Uterus (tissue), 2 donors: ENCODE measurements at regions not wholly inside any gene's neighbourhood (a gene's known extent, or its start where the extent isn't known, plus 50 kb on each side); places are given as distances from the start of the nearest gene placed in this dataset.

Source experiments
- POLR2A ChIP-seq, 2 donors: fragments of 450-650 bp; IDR thresholded peaks; one replicate each; pipeline ENCODE4 v1.6.1; 2016; ENCODE audit warnings: antibody characterized with exemption in 2 of 2, mild to moderate bottlenecking in 1 of 2, moderate library complexity in 1 of 2
- TF ChIP-seq, protein P1 (sequence below), 4 experiments: fragments of 200-600 bp in 2 of 4; fragments of 450-650 bp in 2 of 4; sonication (generic) in 2 of 4; IDR thresholded peaks; one replicate each; pipeline ENCODE4 v1.5.1; 2016 to 2019; ENCODE audit warnings: antibody characterized with exemption in 4 of 4, mild to moderate bottlenecking in 2 of 4, moderate library complexity in 1 of 4

DNA sequence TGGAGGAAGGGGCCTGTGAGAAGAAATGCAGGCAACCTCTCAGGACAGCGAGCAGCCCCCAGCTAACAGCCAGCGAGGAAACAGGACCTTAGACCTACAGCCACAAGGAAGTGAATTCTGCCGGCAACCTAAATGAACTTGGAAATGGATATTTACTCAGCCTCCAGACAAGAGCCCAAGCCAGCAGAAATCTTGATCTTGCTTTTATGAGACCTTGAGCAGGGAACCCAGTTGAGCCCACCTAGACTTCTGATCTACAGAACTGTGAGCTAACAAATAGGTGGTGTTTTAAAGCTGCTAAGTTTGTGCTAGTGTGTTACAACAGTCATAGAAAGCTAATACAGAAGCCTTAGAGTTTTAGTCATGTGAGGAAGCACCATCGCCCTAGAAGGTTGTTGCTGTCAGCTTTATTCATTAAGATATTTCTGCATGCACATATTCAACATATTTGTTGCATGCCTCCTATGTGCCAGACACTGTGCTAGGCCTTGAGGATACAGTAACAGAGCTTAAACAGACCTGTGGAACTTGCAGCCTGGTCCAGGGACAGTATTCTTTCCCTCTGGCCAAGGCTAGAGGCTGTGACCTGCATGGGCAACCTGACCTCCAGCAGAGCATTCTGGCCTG, 50.3 kb downstream of the NALF2 start:
- TF ChIP-seq, protein P1, sequence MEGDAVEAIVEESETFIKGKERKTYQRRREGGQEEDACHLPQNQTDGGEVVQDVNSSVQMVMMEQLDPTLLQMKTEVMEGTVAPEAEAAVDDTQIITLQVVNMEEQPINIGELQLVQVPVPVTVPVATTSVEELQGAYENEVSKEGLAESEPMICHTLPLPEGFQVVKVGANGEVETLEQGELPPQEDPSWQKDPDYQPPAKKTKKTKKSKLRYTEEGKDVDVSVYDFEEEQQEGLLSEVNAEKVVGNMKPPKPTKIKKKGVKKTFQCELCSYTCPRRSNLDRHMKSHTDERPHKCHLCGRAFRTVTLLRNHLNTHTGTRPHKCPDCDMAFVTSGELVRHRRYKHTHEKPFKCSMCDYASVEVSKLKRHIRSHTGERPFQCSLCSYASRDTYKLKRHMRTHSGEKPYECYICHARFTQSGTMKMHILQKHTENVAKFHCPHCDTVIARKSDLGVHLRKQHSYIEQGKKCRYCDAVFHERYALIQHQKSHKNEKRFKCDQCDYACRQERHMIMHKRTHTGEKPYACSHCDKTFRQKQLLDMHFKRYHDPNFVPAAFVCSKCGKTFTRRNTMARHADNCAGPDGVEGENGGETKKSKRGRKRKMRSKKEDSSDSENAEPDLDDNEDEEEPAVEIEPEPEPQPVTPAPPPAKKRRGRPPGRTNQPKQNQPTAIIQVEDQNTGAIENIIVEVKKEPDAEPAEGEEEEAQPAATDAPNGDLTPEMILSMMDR (IDR thresholded peaks at IDR 0.05) = no peak
- no peak for TF ChIP-seq POLR2A (IDR thresholded peaks at IDR 0.05)
